ENCODE measurements at regions not wholly inside any gene's neighbourhood (a gene's known extent, or its start where the extent isn't known, plus 50 kb on each side); places are given as distances from the start of the nearest gene placed in this dataset.

DNA sequence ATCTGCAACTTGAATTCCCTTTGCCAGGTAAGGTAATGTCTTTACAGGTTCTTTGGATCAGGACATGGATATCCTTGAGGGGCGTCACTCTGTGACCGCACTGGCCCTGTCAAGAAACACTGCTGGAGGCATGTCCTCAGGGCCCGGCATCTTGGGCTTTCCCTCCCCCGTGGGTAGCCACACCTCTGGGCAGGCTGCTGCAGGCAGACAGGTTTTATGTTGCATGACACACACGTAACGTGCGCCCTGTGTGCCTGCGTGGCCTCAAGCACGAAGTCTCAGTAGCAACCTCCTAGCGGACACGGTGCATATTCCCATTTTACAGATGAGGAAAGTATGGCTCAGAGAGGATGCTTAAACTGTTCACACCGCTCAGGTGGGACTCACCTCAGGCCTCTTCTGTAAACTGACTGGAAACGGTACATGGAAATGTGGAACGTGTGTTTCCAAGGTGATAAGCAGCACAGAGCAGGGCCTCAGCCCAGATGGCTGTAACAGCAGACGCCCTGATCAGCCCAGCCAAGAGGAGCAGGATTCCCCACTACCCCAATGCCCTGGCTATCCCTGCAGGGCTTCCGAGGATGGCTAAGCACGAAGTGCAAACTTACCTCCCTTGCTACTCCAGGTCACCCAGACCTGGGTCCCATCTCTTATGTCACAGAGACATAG lies 553.6 kb downstream of the TCERG1L start:
- Mint-ChIP-seq H3K27me3 (ENCODE audit: low read depth) (peaks cover 10% of the 10 kb centered on the region), H3K36me3 (ENCODE audit: low read depth) (peaks cover 3% of the 10 kb centered on the region), H3K4me3 (no peak overlapping the region), H3K27ac (ENCODE audit: unreplicated experiment) (no peak overlapping the region), H3K4me1 (no peaks in the 10 kb centered on the region), H3K9me3 (peaks cover 11% of the 10 kb centered on the region)
- TF ChIP-seq, protein P1, sequence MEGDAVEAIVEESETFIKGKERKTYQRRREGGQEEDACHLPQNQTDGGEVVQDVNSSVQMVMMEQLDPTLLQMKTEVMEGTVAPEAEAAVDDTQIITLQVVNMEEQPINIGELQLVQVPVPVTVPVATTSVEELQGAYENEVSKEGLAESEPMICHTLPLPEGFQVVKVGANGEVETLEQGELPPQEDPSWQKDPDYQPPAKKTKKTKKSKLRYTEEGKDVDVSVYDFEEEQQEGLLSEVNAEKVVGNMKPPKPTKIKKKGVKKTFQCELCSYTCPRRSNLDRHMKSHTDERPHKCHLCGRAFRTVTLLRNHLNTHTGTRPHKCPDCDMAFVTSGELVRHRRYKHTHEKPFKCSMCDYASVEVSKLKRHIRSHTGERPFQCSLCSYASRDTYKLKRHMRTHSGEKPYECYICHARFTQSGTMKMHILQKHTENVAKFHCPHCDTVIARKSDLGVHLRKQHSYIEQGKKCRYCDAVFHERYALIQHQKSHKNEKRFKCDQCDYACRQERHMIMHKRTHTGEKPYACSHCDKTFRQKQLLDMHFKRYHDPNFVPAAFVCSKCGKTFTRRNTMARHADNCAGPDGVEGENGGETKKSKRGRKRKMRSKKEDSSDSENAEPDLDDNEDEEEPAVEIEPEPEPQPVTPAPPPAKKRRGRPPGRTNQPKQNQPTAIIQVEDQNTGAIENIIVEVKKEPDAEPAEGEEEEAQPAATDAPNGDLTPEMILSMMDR (conservative IDR thresholded peaks at IDR 0.05) = no peak
- no peak for DNase-seq (ENCODE audit: low read depth, low spot score)

GRCh38 chr10:130758529-130758928 lies 553.0 kb downstream of the TCERG1L start:
- Mint-ChIP-seq H3K9me3 (peaks cover 8% of the 10 kb centered on the region), H3K4me1 (no peaks in the 10 kb centered on the region), H3K36me3 (ENCODE audit: low read depth) (peaks cover 3% of the 10 kb centered on the region), H3K27ac (ENCODE audit: unreplicated experiment) (no peak overlapping the region), H3K4me3 (no peak overlapping the region), H3K27me3 (ENCODE audit: low read depth) (peaks cover 7% of the 10 kb centered on the region)
- TF ChIP-seq, protein P1 (conservative IDR thresholded peaks at IDR 0.05) = no peak
- DNase-seq (ENCODE audit: low read depth, low spot score) = no peak

DNA sequence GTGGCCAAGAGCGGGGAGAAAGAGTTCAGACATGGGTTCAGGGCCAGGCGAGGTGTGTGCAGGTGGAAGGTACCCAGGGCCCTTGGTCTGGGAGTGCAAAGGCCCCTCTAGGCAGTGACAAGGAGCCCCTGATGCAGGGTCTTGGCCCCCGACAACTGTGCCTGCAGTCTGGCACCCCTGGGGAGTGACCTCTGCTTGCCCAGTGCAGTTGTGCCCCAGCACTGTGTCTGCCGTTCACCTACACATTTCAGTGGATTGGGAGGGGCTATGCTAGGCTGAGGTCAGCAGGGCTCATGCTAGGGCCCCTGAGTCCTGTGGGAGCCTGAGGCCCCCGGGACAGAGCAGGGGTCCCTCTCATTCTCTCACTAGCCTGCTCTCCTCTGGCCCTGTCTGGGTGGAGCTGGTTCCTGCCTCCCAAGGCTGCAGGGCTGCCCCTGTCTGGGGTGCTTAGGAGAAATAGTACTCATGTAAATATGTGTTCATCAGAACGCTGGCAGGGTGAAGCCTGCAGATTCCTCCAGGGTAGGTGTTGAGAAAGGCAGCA lies 550.4 kb downstream of the TCERG1L start:
- Mint-ChIP-seq H3K4me1 (no peaks in the 10 kb centered on the region), H3K27me3 (ENCODE audit: low read depth) (peaks cover 4% of the 10 kb centered on the region), H3K36me3 (ENCODE audit: low read depth) (no peaks in the 10 kb centered on the region), H3K4me3 (no peak overlapping the region), H3K27ac (ENCODE audit: unreplicated experiment) (no peak overlapping the region), H3K9me3 (no peaks in the 10 kb centered on the region)
- DNase-seq (ENCODE audit: low read depth, low spot score) = no peak
- TF ChIP-seq, protein P1 (conservative IDR thresholded peaks at IDR 0.05) = no peak

DNA sequence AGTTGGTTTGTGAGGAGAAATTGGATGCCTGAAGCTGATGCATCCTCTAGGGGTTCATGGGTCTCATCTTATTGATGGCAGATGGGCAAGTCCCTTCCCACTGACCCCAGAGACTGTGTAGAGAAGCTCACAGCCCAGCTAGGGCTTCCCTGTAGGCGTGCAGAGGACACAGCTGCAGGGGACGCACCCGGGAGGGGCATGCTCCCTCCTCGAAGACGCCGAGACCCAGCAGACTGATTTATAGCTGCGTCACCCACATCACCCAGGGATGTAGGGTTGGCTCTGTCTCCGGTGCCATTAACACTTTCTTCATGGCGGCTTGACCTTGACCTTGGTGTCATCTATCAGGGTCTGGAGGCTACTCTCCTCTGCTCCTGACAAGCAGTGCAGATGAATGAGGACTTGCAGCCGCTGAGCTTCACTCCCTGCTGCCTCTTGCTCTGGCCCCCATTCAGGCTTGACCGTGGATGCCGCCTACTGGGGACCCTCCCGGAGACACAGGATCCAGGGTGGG lies 549.7 kb downstream of the TCERG1L start:
- TF ChIP-seq, protein P1 (conservative IDR thresholded peaks at IDR 0.05) = no peak
- H3K27ac Mint-ChIP-seq (ENCODE audit: unreplicated experiment) = no peak overlapping the region
- no peaks in the 10 kb centered on the region for H3K4me1 Mint-ChIP-seq
- H3K36me3 Mint-ChIP-seq (ENCODE audit: low read depth) = no peaks in the 10 kb centered on the region
- no peak overlapping the region for H3K4me3 Mint-ChIP-seq
- no peaks in the 10 kb centered on the region for H3K9me3 Mint-ChIP-seq
- peaks cover 4% of the 10 kb centered on the region for H3K27me3 Mint-ChIP-seq (ENCODE audit: low read depth)
- DNase-seq (ENCODE audit: low read depth, low spot score) = no peak

GRCh38 chr10:130762491-130762890 lies 549.0 kb downstream of the TCERG1L start:
- TF ChIP-seq, protein P1 (conservative IDR thresholded peaks at IDR 0.05) = no peak
- Mint-ChIP-seq H3K36me3 (ENCODE audit: low read depth) (no peaks in the 10 kb centered on the region), H3K4me3 (no peak overlapping the region), H3K27ac (ENCODE audit: unreplicated experiment) (no peak overlapping the region), H3K4me1 (no peaks in the 10 kb centered on the region), H3K9me3 (no peaks in the 10 kb centered on the region), H3K27me3 (ENCODE audit: low read depth) (peaks cover 4% of the 10 kb centered on the region)
- no peak for DNase-seq (ENCODE audit: low read depth, low spot score)

All from neural crest cell (in vitro differentiated cells).